HG03045 (cell line): ENCODE measurements at regions not wholly inside any gene's neighbourhood (a gene's known extent, or its start where the extent isn't known, plus 50 kb on each side); places are given as distances from the start of the nearest gene placed in this dataset.
"Not testable (repeated sequence)": the region's sequence is repeated elsewhere in the genome, so short reads cannot be mapped to it uniquely, and the experiment has no call there.

ENCODE experiments used
- ATAC-seq: cut with Tn5 transposase; IDR thresholded peaks from one replicate; pipeline ENCODE4 v1.9.1; 2021; ENCODE audit warnings: mild to moderate bottlenecking, moderate library complexity; ENCODE audit not compliant: unreplicated experiment

DNA sequence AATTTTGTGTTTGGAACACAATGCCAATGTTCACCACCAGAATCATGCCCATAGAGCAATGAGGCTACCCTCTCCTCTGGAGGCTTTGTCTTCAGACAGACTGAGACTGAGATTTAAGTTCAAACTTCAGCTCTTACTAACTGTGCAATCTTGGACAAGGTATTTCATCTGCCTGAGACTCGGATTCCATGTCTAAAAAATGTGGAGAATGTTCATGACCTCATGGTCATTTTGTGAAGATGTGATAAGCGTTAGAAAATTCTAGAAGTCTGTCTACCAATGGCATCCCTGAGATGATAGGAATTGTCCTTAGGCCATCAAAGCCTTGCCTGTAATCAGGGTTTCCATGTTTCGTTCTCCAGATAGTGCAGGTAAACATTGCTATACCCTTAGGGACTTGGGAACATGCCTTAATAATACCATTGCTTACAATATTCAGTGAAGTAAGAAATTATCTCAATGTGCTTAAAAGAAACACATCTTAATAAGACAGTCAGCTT, 388.2 kb upstream of the MAF start:
- no peak for ATAC-seq

DNA sequence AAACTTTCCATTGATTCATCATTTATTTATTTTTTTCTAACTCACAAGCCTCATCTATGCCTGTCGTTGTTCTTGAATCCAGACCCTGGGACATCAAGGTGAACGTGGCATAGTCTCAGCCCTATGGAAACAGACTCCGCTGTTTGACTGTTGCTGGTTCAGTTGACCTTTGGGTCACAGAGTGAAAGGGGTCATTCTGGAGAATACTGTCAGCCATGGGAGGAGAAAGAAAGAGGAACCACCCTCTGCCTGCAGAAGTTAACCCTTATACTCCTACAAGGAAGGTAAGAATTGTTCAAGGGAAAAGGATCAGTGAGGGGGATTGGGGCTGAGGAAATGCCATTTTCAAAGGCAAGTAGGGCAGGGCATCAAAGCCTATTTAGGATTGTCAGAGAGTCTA, 387.6 kb upstream of the MAF start:
- ATAC-seq, result no peak

DNA sequence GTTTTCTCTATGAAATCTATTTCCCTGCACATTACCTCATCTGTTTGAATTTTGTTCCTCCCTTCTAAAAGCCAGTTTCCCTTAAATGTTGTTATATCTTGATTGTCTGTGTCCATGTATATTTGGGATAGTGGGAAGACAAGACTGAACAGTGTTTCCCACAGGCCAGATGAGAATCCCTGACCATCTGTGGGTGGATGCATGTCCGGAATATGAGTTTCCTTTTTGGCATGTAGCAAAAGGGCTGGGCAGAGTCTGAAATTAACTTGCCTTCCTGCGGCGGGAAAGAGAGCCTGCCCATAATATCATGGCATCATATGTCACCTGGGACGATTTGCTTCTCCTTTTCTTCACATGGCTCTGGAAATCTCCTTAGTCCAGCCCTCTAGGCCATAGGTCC, 385.8 kb upstream of the MAF start:
- no peak for ATAC-seq

DNA sequence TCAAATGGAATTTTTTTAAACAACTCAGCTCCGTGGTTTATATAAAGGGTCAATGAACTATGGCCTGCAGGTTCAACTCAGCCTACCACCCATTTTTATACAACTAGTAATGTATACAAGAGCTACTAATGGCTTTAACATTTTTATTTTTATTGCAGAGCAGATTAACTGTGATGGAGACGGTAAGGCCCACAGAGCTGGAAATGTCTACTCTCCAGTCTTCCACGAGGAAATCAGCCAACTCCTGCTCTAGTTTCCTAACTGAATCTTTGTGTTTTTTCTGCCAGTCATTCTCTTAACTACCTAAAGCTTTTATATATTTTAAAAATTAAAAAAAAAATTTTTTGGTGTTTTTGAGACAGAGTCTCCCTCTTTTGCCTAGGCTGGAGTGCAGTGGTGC, 385.1 kb upstream of the MAF start:
- no peak for ATAC-seq

DNA sequence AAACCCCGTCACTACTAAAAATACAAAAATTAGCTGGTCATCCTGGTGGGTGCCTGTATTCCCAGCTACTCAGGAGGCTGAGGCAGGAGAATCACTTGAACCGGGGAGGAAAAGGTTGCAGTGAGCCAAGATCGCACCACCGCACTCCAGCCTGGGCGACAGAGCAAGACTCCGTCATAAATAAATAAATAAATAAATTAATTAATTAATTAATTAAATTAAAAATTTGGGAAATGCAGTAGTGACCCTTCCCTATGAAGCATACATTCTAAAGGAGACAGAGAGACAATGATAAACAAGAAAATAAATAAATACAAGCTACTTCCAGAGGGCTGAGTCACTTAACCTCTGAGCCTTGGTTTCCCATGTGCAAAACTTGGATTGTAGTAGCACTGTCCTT, 383.6 kb upstream of the MAF start:
- not testable (repeated sequence) for ATAC-seq

DNA sequence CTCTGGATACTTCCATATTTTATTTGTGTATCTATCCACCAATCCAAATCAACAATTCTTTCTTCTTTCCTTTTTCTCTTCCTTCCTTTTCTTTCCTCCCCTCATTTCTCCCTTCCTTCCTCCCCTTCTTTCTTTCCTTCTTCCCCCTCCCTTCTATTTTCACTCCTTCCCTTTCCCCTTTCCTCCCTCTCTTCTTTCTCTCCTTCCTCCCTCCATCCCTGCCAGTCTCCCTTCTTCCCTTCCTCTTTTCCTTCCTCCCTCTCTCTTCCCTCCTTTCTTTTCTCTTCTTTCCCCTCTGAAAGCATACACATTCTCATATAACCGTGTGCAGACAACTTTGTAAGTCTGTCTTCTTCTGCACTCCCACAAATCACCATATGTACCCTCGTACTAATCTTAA, 382.3 kb upstream of the MAF start:
- ATAC-seq, result no peak

DNA sequence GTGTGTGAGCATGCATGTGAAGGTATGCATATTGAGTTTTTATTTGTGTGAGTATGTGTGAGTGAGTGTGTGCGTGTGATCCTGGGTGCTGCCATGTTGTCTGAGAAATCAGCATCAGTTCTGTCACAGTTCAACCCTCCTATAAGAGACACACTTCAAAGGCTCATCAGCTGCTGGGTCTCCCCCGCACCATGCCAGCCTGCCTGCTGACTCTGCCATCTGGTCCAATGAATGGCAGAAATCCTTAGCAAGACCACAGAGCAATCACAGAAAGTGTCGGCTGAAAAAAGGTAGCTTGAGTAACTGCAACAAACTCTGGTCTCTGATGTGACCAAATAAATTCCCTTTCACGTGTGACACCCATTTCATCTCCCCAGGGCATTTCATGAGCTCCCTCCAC, 381.8 kb upstream of the MAF start:
- ATAC-seq, result no peak

DNA sequence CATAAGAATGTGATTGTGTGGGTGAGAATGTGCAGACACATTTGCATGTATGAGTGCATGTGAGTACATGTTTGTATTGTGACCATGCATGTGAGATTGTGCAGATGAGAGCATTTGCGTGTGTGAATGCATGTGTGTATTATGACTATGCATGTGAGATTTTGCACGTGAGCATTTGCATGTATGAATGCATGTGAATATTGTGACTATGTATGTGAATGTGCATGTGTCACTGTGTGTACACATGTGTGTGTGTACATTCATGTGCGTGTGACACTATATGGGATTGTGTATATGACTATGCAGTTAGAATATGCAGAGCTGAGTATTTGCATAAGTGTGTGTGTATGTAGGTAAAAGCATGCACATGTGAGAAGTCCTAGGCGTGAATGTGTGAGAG, 381.3 kb upstream of the MAF start:
- no peak for ATAC-seq

DNA sequence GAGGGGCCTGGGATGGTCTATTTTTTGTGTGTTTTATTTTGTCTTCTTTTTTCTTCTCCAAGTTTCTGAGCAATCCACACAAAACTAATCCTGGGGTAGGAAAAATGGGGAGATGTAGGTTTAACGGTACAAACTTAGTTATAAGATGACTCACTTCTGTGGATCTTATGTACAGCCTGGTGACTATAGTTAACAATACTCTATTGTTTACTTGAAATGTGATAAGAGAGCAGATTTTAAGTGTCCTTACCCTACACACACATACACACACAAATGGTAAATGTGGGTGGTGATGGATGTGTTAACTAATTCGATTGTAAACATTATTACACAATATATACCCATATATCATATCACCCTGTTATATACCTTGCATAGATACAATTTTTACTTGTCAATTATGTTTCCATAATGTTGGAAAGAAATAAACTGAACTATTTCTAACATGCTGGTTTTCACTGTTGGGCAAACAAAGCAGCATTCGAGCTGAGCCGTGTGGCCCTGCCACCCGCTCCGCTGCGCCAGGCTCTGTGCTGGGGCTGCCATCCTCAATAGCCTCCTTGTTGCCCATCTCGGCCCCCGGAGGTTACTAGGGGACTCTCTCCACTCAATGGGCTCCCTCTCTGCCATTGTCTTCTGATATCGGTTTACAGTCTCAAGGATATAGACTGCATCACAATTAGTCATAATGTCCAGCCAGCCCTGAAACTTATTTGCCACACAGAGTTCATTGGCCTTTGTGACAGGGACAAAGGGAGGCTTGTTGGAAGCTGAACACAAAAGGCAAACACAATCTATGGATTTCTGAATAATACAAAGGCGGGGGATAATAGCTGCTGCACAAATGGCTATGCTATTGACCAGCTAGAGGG, 380.3 kb upstream of the MAF start:
- ATAC-seq, result no peak

DNA sequence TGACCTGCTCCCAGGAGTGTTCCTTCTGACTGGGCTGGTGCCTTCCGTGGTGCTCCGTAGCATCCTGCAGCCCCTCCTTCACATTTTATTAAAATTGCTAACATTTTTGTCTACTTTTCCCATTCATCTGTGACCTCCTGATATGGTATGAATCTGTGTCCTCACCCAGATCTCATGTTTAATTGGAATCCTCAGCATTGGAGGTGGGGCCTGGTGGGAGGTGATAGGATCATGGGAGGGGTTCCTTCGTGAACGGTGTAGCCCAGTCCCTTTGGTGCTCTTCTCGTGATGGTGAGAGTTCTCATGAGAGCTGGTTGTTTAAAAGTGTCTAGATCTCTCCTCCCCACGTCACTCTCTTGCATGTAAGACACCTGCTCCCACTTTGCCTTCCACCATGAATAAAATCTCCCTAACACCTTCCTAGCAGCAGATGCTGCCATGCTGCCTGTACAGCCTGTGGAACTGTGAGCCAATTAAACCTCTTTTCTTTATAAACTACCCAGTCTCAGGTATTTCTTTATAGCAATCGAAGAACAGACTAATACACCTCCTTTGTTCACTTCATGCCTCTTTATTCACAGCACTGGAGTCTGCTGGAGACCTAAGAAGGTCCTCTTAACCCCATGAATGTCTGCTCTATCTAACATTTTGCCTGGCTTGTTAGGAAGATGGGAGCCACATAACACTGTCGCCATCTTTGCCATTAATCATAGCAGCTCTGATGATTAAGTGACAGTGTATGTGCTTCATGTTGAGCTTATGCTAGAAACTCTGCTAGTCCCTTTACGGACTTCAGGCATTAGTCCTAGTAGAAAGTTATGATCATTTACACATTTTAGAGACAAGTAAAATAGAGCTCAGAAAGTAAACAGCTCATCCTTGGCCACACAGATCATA, 377.7 kb upstream of the MAF start:
- no peak for ATAC-seq

DNA sequence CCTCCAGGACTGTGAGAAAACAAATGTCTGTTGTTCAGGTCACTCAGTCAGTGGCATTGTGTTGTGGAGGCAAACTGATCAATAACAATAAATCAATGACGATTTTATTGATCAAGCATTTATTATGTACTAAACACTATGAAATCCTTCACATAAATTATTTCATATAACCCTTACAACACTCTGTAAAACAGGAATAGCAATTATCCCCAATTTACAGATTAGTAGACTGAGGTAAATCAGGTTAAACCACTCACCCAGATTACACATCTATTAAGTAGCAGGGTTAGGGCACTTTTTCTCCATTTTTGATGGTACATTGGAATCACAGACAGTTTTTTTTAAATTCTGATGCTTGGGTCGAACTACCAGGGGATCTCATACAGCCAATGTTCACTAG, 372.8 kb upstream of the MAF start:
- no peak for ATAC-seq

DNA sequence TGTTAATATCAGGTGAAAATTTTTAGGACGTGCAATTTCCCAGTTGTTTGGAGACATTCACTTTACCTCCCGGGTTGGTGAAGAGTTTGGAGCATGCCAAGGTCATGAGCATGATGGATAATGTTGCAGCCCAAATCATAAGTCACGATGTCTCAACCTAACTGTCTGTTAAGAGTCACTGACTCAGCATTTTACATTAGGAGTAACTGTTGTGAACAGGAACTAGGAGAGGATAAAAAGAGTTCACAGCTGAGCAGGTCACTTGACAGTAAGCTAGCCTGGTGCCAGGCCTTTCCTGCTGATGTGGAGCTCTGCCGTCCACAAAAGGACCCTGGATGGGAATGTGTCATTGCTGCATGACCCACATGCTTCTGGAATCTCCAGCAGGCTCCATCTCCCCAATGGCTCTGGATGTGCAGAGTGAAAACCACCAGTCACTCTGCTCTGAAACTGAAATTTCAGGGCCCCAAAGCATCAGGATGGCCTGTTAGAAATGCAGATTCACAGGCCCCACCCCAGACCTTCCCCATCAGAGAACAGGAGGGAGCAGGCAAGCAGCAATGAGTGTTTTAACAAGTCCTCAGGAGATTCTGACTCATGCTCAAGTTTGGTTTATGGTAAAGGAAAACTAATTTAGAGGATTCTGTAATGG, 371.6 kb upstream of the MAF start:
- no peak for ATAC-seq

DNA sequence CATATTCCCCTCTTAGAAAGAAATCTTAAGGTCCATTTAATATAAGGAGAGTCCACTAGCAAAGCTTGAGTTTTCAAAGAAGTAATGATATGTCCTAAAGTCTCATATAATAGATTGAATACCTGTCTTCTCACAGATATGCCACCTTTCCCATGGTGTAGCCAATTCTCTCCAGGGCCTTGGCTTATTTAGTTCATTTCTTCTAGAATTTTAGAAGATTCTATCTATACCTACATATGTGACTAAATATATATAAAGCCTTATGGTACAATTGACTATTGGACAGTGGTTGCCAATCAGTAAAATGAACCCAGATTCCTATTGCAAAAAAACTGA, 370.7 kb upstream of the MAF start:
- ATAC-seq, result no peak

DNA sequence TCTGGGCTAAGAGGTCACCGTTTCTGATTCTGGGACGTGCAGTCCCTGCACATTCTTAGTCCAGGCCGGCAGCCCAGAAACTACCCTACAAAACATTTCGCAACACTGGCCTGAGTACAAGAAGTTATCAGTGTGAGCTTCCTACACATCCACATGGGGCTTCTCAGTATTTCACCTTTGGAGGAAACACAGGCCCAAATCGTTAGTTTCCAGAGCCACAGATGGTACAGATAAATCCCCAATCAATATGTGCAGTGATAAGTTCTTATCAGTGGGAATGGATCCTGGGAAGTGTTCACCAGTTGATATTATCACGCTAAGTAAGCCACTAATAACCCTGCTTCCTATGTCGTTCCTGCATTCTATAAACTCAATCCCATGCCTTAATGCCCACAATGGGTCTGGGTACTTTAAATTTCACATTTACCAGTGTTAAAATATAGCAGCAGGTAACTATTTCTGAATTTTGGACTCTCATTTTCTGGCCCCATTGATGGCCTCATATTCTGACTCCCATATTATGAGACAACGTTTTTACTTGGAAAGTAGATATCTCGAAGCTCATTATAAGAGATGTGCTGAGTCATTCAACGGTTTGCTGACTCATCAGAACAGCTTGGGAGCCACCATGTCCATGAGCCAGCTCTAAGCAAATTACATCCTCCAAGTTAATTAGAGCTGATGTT, 370.2 kb upstream of the MAF start:
- ATAC-seq, result no peak

DNA sequence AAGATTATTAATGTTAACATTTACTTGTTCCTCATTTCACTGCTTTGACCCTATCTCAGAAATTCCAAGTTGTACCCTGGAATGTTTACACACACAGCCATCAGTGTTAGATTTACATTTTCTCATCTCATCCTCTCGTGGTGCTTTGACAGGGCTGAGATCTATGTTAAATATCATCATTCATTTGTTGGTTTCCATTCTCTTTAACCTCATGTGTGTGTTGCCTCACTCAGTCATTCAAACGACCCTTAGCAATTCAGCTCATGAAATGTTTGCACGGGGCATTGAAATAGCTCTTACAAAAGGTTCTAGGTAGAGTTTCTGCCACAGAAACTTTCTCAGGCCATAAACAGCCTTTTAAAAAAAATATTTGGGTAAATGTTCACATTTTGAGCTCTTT, 369.6 kb upstream of the MAF start:
- ATAC-seq, result no peak

DNA sequence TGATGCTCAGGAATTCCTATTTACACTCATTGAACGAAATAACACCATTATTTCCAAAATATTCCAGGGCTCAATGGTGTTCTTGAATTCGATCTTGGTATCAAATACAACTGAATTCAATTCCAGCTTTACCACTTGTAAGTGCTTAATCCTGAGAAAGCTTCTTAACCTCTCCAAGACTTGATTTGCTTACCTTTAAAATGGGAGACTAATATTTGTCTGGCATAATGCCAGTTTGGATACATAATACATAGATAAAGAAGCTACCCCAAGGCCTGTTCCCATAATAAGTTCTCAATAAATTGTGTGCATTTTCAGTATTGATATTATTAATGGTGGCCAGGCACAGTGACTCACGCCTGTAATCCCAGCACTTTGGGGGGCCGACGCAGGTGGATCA, 368.9 kb upstream of the MAF start:
- no peak for ATAC-seq

DNA sequence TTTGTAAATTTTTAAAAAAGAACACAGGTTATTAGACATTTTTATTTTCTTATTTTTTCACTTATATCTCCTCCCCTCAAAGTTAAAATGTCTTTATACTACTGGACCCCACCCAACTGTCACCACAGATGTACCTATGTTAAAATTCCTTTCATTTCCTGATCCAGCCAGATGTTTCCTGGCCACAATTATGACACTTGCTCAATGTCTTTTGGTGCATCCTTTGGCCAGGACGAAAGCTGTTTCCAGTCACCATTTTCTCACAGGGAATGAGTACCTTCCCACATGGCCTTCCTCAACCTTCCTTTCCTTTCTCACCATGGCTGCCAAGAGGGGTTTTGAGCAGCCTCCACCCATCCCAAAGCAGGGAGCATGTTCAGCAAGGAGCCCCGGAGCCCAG, 365.7 kb upstream of the MAF start:
- ATAC-seq, result no peak

DNA sequence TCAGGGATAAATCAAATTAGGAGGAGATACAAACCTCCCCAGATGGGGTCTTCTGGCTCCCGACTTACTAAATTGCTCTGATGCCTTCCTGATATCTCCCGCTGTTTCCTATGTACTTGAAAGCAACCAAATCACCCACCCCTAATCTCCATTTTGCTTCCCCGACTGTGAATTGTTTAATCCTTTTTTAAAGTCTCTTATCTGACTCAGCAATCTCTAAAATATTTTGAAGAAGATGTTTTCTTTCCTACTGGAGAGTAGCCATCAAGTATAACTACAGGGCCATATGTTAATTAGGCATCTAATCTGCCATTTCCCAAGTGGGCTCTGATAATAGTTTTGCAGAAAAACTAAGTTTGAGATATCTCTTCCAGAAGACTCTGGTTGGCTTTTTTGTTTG, 365.2 kb upstream of the MAF start:
- ATAC-seq, result no peak

DNA sequence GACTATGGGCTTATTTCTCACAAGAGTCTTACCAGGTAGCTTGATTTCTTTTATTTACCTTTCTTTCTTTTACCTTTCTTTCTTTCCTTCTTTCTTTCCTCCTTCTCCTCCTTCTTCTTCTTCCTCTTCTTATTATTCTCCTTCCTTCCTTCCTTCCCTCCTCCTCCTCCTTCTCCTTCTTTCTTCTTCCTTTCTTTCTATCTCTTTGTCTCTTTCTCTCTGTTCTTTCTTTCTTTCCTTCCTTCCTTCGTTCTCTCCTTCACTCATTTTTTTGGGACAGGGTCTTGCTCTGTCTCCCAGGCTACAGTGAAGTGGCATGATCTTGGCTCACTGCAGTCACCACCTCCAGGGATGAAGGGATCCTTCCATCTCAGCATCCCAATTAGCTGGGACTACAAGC, 363.6 kb upstream of the MAF start:
- no peak for ATAC-seq

DNA sequence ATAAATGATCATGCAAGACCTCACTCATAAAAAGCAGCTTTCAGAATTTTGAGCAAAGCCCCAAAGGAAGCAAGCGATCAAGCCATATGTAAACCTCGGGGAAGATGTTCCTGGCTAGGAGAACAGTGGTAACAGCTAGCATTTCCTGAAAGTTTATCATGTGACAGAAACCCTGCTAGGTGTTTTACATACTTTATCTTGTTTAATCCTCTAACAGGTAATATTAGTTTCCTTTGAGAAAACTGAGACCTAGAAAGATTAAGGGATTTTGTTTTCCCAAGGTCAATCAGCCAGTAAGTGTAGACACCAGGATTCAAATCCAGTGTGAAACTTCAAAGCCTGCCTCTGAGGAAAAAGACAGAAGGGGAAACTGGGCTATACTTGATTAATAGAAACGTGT, 362.4 kb upstream of the MAF start:
- ATAC-seq, result no peak

DNA sequence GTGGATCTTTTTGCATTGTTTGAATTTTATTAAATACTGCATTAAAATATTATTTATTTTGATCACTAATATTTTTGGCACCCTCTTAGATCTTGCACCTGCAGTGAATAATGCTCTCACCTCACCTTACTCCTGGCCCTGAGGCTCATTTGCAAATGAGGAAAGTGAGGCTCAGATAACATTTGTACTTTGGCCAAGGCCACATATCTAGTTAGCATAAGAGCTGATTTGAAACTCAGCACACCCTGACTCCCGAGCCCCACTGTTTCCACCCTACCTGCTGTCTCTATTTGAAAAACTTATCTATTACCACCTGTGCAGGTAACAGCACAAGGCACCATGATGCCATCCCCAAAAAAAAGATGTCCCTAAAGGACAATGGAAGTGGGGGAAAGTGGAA, 358.7 kb upstream of the MAF start:
- no peak for ATAC-seq
